Cardiac muscle cell (in vitro differentiated cells and primary cell): ENCODE measurements at regions not wholly inside any gene's neighbourhood (a gene's known extent, or its start where the extent isn't known, plus 50 kb on each side); places are given as distances from the start of the nearest gene placed in this dataset.
"Not testable (repeated sequence)": the region's sequence is repeated elsewhere in the genome, so short reads cannot be mapped to it uniquely, and the experiment has no call there.

Source experiments
- DNase-seq, 2 donors: peaks; one replicate each; pipeline versions ENCODE4 v3.0.0 to v3.0.0-alpha.2; 2010 to 2017; ENCODE audit warnings: low read depth in 1 of 2, low spot score in 1 of 2
- H3K27ac ChIP-seq: fragments of 200-600 bp; sonication (generic); 2 replicates; pipeline ENCODE4 v1.5.1; 2016
- H3K27me3 ChIP-seq: fragments of 200-600 bp; sonication (generic); 2 replicates; pipeline ENCODE4 v1.6.0; 2016; ENCODE audit warnings: control low read depth
- H3K36me3 ChIP-seq: fragments of 200-600 bp; sonication (generic); 2 replicates; pipeline ENCODE4 v1.5.1; 2016; ENCODE audit warnings: control low read depth
- H3K4me1 ChIP-seq: fragments of 200-600 bp; sonication (generic); 2 replicates; pipeline ENCODE4 v1.8.1; 2017; ENCODE audit warnings: low read depth, mild to moderate bottlenecking, mixed run types
- H3K4me3 ChIP-seq: fragments of 200-600 bp; sonication (generic); 2 replicates; pipeline ENCODE4 v1.5.1; 2016; ENCODE audit warnings: mild to moderate bottlenecking
- H3K9me3 ChIP-seq: fragments of 200-600 bp; sonication (generic); 2 replicates; pipeline ENCODE4 v1.5.1; 2017; ENCODE audit warnings: low read depth, mild to moderate bottlenecking, control low read depth
- CTCF ChIP-seq: IDR thresholded peaks from 2 replicates; pipeline ENCODE4 v1.5.1; 2012; ENCODE audit warnings: low read depth, mild to moderate bottlenecking, low read length

GRCh38 chr12:97051341-97051740, 144.3 kb downstream of the NEDD1 start:
- H3K36me3 ChIP-seq = no peaks in the 10 kb centered on the region
- no peak overlapping the region for H3K4me3 ChIP-seq
- H3K27ac ChIP-seq = no peak overlapping the region
- peaks cover 17% of the 10 kb centered on the region for H3K4me1 ChIP-seq
- no peak for TF ChIP-seq CTCF
- H3K9me3 ChIP-seq = no peaks in the 10 kb centered on the region
- no peak for DNase-seq
- H3K27me3 ChIP-seq = no peaks in the 10 kb centered on the region

- no peak overlapping the region for H3K27ac ChIP-seq
- TF ChIP-seq CTCF = no peak
- no peak overlapping the region for H3K4me3 ChIP-seq
- no peaks in the 10 kb centered on the region for H3K4me1 ChIP-seq
- DNase-seq = no peak
- no peaks in the 10 kb centered on the region for H3K27me3 ChIP-seq
- no peaks in the 10 kb centered on the region for H3K36me3 ChIP-seq
- no peaks in the 10 kb centered on the region for H3K9me3 ChIP-seq
Observed at GRCh38 chr12:97061171-97061570, 154.1 kb downstream of the NEDD1 start.

GRCh38 chr12:97063292-97063935, 156.4 kb downstream of the NEDD1 start:
- Histone ChIP-seq H3K36me3 (no peaks in the 10 kb centered on the region), H3K27ac (no peak overlapping the region), H3K4me3 (no peak overlapping the region), H3K27me3 (no peaks in the 10 kb centered on the region), H3K9me3 (no peaks in the 10 kb centered on the region), H3K4me1 (no peaks in the 10 kb centered on the region)
- no peak for DNase-seq
- TF ChIP-seq CTCF = no peak

- Histone ChIP-seq H3K27me3 (no peaks in the 10 kb centered on the region), H3K9me3 (no peaks in the 10 kb centered on the region), H3K36me3 (no peaks in the 10 kb centered on the region), H3K4me3 (no peak overlapping the region), H3K4me1 (peaks cover 10% of the 10 kb centered on the region), H3K27ac (no peak overlapping the region)
- TF ChIP-seq CTCF = no peak
- DNase-seq = peak in 1 of 2 donors; percentile 2
Observed at GRCh38 chr12:97075161-97075933, 168.3 kb downstream of the NEDD1 start.

- no peak for DNase-seq
- TF ChIP-seq CTCF = no peak
- Histone ChIP-seq H3K4me1 (peaks cover 16% of the 10 kb centered on the region), H3K27ac (no peak overlapping the region), H3K36me3 (no peaks in the 10 kb centered on the region), H3K27me3 (no peaks in the 10 kb centered on the region), H3K4me3 (no peak overlapping the region), H3K9me3 (no peaks in the 10 kb centered on the region)
Observed at GRCh38 chr12:97075934-97076630, 169.0 kb downstream of the NEDD1 start.

GRCh38 chr12:97076912-97077311, 169.9 kb downstream of the NEDD1 start:
- not testable (repeated sequence) for H3K9me3 ChIP-seq, H3K36me3 ChIP-seq, H3K27ac ChIP-seq, H3K4me3 ChIP-seq, H3K27me3 ChIP-seq
- peaks cover 16% of the 10 kb centered on the region for H3K4me1 ChIP-seq
- peak in 1 of 2 donors; percentile 7 for DNase-seq
